ENCODE measurements at regions not wholly inside any gene's neighbourhood (a gene's known extent, or its start where the extent isn't known, plus 50 kb on each side); places are given as distances from the start of the nearest gene placed in this dataset.

DNA sequence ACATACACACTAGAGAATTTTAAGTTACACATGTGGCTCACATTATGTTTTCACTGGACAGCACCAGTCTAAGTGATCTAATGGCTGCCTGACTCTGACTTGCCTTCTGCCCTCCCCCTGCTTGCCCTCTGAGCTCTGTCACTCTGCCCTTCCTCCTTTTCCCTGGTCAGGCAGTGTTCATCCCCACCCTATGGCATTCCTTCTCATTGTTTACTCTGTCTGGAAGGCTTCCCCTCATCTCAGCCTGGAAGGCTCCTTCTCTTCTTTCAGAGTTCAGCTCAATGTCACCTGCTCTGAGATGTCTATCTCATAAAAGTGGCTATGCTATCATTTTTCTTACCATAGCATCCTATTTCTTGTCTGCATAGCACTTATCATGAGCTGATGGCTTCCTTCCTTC lies 305.7 kb downstream of the BMPER start:
- ATAC-seq = peak; percentile 83
- Mint-ChIP-seq H3K4me3 (no peak overlapping the region), H3K27ac (no peak overlapping the region; the same call in 1 of the 2 replicates), H3K9me3 (no peaks in the 10 kb centered on the region), H3K36me3 (no peaks in the 10 kb centered on the region), H3K27me3 (ENCODE audit: low read depth) (no peaks in the 10 kb centered on the region; the same call in 1 of the 2 replicates), H3K4me1 (peaks cover 29% of the 10 kb centered on the region)
- ChIA-PET POLR2A (no interaction called here), CTCF (no interaction called here)
- TF ChIP-seq, protein P1, sequence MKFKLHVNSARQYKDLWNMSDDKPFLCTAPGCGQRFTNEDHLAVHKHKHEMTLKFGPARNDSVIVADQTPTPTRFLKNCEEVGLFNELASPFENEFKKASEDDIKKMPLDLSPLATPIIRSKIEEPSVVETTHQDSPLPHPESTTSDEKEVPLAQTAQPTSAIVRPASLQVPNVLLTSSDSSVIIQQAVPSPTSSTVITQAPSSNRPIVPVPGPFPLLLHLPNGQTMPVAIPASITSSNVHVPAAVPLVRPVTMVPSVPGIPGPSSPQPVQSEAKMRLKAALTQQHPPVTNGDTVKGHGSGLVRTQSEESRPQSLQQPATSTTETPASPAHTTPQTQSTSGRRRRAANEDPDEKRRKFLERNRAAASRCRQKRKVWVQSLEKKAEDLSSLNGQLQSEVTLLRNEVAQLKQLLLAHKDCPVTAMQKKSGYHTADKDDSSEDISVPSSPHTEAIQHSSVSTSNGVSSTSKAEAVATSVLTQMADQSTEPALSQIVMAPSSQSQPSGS (CRISPR knock-in tag; IDR thresholded peaks at IDR 0.05; ENCODE audit: borderline replicate concordance, low read depth) = no peak
- TF ChIP-seq TCF7 (CRISPR knock-in tag; IDR thresholded peaks at IDR 0.05; ENCODE audit: low read depth) = no peak
- TF ChIP-seq NR2C2 (CRISPR knock-in tag; IDR thresholded peaks at IDR 0.05) = no peak
- TF ChIP-seq, protein P2, sequence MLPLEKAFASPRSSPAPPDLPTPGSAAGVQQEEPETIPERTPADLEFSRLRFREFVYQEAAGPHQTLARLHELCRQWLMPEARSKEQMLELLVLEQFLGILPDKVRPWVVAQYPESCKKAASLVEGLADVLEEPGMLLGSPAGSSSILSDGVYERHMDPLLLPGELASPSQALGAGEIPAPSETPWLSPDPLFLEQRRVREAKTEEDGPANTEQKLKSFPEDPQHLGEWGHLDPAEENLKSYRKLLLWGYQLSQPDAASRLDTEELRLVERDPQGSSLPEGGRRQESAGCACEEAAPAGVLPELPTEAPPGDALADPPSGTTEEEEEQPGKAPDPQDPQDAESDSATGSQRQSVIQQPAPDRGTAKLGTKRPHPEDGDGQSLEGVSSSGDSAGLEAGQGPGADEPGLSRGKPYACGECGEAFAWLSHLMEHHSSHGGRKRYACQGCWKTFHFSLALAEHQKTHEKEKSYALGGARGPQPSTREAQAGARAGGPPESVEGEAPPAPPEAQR (CRISPR knock-in tag; IDR thresholded peaks at IDR 0.05) = no peak
- TF ChIP-seq SP1 (CRISPR knock-in tag; conservative IDR thresholded peaks at IDR 0.05) = no peak
- TF ChIP-seq, protein P3, sequence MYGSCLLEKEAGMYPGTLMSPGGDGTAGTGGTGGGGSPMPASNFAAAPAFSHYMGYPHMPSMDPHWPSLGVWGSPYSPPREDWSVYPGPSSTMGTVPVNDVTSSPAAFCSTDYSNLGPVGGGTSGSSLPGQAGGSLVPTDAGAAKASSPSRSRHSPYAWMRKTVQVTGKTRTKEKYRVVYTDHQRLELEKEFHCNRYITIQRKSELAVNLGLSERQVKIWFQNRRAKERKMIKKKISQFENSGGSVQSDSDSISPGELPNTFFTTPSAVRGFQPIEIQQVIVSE (CRISPR knock-in tag; IDR thresholded peaks at IDR 0.05; ENCODE audit: borderline replicate concordance) = no peak
- no peak for TF ChIP-seq SOX15 (CRISPR knock-in tag; IDR thresholded peaks at IDR 0.05)
- DNase-seq (ENCODE audit: low spot score) = no peak

DNA sequence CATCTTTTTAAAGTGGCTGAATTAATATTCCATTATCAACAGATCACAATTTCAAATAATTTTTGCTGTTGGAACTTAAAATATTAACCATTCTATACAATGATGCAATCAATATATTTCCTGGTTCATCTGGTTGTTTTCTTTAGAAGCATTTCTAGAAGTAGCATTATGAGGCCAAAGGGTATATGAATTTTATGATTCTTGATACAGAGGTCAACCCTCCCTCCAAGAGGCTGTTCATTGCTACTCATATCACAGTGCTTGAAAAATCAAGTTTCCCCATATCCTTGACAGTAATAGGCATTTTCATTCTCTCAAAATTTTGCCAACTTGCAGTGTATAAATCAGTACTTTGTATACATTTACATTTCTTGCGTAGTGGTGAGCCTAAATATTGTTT lies 312.6 kb downstream of the BMPER start:
- H3K9me3 Mint-ChIP-seq = no peaks in the 10 kb centered on the region
- no peak for ATAC-seq
- no peak overlapping the region for H3K27ac Mint-ChIP-seq
- CTCF ChIA-PET = no interaction called here
- H3K27me3 Mint-ChIP-seq (ENCODE audit: low read depth) = no peaks in the 10 kb centered on the region; the same call in 1 of the 2 replicates
- no peak for DNase-seq (ENCODE audit: low spot score)
- no peak overlapping the region for H3K4me3 Mint-ChIP-seq
- peaks cover 32% of the 10 kb centered on the region for H3K4me1 Mint-ChIP-seq
- POLR2A ChIA-PET = no interaction called here
- TF ChIP-seq CBFB (CRISPR knock-in tag; IDR thresholded peaks at IDR 0.05; ENCODE audit: low read depth) (no peak), SOX15 (CRISPR knock-in tag; IDR thresholded peaks at IDR 0.05) (no peak), MYBL2 (CRISPR knock-in tag; IDR thresholded peaks at IDR 0.05) (no peak), JUN (CRISPR knock-in tag; IDR thresholded peaks at IDR 0.05) (no peak), EMX1 (CRISPR knock-in tag; IDR thresholded peaks at IDR 0.05) (no peak)
- TF ChIP-seq, protein P4, sequence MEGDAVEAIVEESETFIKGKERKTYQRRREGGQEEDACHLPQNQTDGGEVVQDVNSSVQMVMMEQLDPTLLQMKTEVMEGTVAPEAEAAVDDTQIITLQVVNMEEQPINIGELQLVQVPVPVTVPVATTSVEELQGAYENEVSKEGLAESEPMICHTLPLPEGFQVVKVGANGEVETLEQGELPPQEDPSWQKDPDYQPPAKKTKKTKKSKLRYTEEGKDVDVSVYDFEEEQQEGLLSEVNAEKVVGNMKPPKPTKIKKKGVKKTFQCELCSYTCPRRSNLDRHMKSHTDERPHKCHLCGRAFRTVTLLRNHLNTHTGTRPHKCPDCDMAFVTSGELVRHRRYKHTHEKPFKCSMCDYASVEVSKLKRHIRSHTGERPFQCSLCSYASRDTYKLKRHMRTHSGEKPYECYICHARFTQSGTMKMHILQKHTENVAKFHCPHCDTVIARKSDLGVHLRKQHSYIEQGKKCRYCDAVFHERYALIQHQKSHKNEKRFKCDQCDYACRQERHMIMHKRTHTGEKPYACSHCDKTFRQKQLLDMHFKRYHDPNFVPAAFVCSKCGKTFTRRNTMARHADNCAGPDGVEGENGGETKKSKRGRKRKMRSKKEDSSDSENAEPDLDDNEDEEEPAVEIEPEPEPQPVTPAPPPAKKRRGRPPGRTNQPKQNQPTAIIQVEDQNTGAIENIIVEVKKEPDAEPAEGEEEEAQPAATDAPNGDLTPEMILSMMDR (IDR thresholded peaks at IDR 0.05) = no peak
- TF ChIP-seq, protein P5, sequence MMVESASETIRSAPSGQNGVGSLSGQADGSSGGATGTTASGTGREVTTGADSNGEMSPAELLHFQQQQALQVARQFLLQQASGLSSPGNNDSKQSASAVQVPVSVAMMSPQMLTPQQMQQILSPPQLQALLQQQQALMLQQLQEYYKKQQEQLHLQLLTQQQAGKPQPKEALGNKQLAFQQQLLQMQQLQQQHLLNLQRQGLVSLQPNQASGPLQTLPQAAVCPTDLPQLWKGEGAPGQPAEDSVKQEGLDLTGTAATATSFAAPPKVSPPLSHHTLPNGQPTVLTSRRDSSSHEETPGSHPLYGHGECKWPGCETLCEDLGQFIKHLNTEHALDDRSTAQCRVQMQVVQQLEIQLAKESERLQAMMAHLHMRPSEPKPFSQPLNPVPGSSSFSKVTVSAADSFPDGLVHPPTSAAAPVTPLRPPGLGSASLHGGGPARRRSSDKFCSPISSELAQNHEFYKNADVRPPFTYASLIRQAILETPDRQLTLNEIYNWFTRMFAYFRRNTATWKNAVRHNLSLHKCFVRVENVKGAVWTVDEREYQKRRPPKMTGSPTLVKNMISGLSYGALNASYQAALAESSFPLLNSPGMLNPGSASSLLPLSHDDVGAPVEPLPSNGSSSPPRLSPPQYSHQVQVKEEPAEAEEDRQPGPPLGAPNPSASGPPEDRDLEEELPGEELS (CRISPR knock-in tag; IDR thresholded peaks at IDR 0.05) = no peak
- TF ChIP-seq, protein P6, sequence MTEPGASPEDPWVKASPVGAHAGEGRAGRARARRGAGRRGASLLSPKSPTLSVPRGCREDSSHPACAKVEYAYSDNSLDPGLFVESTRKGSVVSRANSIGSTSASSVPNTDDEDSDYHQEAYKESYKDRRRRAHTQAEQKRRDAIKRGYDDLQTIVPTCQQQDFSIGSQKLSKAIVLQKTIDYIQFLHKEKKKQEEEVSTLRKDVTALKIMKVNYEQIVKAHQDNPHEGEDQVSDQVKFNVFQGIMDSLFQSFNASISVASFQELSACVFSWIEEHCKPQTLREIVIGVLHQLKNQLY (CRISPR knock-in tag; IDR thresholded peaks at IDR 0.05) = no peak
- TF ChIP-seq, protein P7, sequence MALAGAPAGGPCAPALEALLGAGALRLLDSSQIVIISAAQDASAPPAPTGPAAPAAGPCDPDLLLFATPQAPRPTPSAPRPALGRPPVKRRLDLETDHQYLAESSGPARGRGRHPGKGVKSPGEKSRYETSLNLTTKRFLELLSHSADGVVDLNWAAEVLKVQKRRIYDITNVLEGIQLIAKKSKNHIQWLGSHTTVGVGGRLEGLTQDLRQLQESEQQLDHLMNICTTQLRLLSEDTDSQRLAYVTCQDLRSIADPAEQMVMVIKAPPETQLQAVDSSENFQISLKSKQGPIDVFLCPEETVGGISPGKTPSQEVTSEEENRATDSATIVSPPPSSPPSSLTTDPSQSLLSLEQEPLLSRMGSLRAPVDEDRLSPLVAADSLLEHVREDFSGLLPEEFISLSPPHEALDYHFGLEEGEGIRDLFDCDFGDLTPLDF (CRISPR knock-in tag; IDR thresholded peaks at IDR 0.05) = no peak
- TF ChIP-seq, protein P8, sequence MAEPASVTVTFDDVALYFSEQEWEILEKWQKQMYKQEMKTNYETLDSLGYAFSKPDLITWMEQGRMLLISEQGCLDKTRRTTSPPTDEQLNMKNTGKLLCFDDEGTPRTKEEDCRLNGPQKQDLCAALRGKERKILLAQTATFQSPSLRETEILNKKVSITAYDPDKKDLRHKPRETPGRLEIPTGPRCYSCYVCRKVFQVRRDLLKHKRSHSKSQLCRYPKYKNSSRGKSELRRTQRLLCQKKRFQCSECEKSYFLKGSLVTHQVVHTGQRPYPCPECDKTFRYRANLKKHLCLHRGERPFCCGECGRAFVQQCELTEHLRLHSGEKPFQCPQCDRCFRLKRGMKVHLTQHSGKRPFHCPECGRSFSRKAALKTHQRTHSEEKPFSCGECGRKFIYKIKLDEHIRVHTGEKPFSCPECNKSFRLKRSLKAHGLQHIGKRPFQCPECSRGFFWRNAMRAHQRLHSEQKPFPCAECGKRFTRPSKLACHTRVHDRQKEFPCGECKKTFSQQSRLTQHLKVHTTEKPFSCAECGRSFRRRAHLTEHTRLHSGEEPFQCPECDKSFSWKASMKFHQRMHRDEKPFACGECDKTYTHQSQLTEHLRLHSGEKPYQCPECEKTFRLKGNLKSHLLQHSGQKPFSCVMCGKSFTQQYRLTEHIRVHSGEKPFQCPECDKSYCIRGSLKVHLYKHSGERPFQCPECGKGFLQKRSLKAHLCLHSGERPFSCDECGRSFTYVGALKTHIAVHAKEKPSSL (CRISPR knock-in tag; conservative IDR thresholded peaks at IDR 0.05) = no peak
- TF ChIP-seq, protein P9, sequence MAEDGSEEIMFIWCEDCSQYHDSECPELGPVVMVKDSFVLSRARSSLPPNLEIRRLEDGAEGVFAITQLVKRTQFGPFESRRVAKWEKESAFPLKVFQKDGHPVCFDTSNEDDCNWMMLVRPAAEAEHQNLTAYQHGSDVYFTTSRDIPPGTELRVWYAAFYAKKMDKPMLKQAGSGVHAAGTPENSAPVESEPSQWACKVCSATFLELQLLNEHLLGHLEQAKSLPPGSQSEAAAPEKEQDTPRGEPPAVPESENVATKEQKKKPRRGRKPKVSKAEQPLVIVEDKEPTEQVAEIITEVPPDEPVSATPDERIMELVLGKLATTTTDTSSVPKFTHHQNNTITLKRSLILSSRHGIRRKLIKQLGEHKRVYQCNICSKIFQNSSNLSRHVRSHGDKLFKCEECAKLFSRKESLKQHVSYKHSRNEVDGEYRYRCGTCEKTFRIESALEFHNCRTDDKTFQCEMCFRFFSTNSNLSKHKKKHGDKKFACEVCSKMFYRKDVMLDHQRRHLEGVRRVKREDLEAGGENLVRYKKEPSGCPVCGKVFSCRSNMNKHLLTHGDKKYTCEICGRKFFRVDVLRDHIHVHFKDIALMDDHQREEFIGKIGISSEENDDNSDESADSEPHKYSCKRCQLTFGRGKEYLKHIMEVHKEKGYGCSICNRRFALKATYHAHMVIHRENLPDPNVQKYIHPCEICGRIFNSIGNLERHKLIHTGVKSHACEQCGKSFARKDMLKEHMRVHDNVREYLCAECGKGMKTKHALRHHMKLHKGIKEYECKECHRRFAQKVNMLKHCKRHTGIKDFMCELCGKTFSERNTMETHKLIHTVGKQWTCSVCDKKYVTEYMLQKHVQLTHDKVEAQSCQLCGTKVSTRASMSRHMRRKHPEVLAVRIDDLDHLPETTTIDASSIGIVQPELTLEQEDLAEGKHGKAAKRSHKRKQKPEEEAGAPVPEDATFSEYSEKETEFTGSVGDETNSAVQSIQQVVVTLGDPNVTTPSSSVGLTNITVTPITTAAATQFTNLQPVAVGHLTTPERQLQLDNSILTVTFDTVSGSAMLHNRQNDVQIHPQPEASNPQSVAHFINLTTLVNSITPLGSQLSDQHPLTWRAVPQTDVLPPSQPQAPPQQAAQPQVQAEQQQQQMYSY (CRISPR knock-in tag; IDR thresholded peaks at IDR 0.05) = no peak
- no peaks in the 10 kb centered on the region for H3K36me3 Mint-ChIP-seq
